C1 segment of cervical spinal cord (tissue), 14 donors: ENCODE measurements at regions not wholly inside any gene's neighbourhood (a gene's known extent, or its start where the extent isn't known, plus 50 kb on each side); places are given as distances from the start of the nearest gene placed in this dataset.
A peak's percentile ranks its signal among the peaks of the same experiment; 100 is the strongest.

Source experiments
- DNase-seq, 14 donors: peaks; one replicate each; lab custom pipeline; 2025; lab: John Stamatoyannopoulos, UW

GRCh38 chr2:35946478-35946877, 409.1 kb upstream of the CRIM1 start:
- no peak for DNase-seq

GRCh38 chr2:35938838-35939237, 416.7 kb upstream of the CRIM1 start:
- DNase-seq: no peak

GRCh38 chr2:35933031-35933430, 422.5 kb upstream of the CRIM1 start:
- DNase-seq: no peak

- no peak for DNase-seq
These were observed 423.2 kb upstream of the CRIM1 start for GRCh38 chr2:35932276-35932963.

- DNase-seq: no peak
These were observed 424.0 kb upstream of the CRIM1 start for GRCh38 chr2:35931626-35932025.

GRCh38 chr2:35931115-35931514, 424.5 kb upstream of the CRIM1 start:
- DNase-seq: no peak

GRCh38 chr2:35929551-35929950, 426.0 kb upstream of the CRIM1 start:
- DNase-seq: no peak

GRCh38 chr2:35920061-35920460, 435.5 kb upstream of the CRIM1 start:
- no peak for DNase-seq

GRCh38 chr2:35915261-35915660, 440.3 kb upstream of the CRIM1 start:
- no peak for DNase-seq

- DNase-seq: no peak
These were observed 463.6 kb upstream of the CRIM1 start for GRCh38 chr2:35891936-35892335.

- DNase-seq: no peak
These were observed 464.1 kb upstream of the CRIM1 start for GRCh38 chr2:35891528-35891927.

- DNase-seq: no peak
These were observed 468.4 kb upstream of the CRIM1 start for GRCh38 chr2:35887146-35887545.

GRCh38 chr2:35873921-35874320, 481.7 kb upstream of the CRIM1 start:
- DNase-seq: no peak

GRCh38 chr2:35871672-35872071, 483.9 kb upstream of the CRIM1 start:
- DNase-seq: no peak

- DNase-seq: no peak
These were observed 484.9 kb upstream of the CRIM1 start for GRCh38 chr2:35870713-35871112.

GRCh38 chr2:35864141-35864540, 491.4 kb upstream of the CRIM1 start:
- DNase-seq: peak in 1 of 14 donors; percentile 0

- DNase-seq: no peak
These were observed 497.4 kb upstream of the CRIM1 start for GRCh38 chr2:35858216-35858615.

- no peak for DNase-seq
These were observed 498.1 kb upstream of the CRIM1 start for GRCh38 chr2:35857498-35857897.

- DNase-seq: no peak
These were observed 524.2 kb upstream of the CRIM1 start for GRCh38 chr2:35831385-35831784.

GRCh38 chr2:35830833-35831232, 524.7 kb upstream of the CRIM1 start:
- DNase-seq: no peak

- DNase-seq: no peak
These were observed 528.5 kb upstream of the CRIM1 start for GRCh38 chr2:35827086-35827485.

- DNase-seq: no peak
These were observed 532.9 kb upstream of the CRIM1 start for GRCh38 chr2:35822716-35823115.

GRCh38 chr2:35821675-35822074, 533.9 kb upstream of the CRIM1 start:
- no peak for DNase-seq

- DNase-seq: no peak
These were observed 535.2 kb upstream of the CRIM1 start for GRCh38 chr2:35820391-35820790.
